SHP77 (cell line): ENCODE measurements at regions not wholly inside any gene's neighbourhood (a gene's known extent, or its start where the extent isn't known, plus 50 kb on each side); places are given as distances from the start of the nearest gene placed in this dataset.

ENCODE experiments used
- DNase-seq, 2 experiments: peaks; one replicate each; lab custom pipeline; 2025; lab: John Stamatoyannopoulos, UW

DNA sequence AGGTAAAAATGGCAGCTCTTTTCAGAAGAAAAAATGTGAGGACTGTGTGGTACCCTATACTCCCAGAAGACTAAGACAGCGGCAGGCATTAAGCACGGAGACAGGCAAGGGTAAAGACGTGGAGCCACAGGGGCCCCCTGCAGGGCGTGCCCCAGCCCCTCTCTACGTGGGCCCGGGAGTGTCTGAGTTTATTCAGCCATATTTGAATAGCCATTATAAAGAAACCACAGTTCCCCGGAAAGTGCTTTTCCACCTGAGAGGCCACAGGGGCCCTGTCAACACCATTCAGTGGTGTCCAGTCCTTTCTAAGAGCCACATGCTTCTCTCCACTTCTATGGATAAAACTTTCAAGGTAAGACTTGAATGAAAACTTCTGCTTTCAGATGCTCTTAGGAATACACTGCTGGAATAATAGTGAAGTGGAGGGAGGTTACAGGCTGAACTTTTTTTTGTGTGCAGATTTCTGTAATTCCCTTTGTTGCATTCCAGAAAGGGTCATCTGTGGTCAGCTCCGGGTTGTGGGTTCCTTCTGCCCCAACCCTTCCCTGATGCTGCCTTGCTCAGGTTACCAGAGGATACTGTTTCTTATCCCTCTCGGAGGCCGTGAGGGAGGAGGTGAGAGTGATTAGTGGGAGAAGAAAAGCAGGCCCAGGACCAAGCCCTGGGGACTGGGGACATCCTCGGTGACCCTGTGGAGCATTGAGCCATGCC is 58.4 kb downstream of the SLC25A47 start:
- DNase-seq = no peak

DNA sequence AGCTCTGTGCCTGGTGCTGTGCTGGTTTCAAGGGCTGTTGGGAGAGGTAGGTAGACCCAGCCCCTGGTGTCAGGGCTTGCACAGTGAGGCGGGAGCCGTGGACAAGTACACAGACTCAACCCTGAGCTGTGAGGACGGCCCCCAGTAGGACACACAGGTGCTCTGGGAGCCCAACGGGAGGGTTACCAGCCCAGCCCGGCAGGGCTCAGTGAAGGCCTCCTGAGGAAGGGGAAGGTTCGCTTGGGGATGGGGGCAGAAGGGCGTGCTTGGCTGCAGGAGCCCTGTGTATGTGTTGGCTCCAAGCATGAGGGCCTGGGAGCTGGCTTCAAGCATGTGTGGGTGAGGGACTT is 58.9 kb downstream of the SLC25A47 start:
- no peak for DNase-seq

DNA sequence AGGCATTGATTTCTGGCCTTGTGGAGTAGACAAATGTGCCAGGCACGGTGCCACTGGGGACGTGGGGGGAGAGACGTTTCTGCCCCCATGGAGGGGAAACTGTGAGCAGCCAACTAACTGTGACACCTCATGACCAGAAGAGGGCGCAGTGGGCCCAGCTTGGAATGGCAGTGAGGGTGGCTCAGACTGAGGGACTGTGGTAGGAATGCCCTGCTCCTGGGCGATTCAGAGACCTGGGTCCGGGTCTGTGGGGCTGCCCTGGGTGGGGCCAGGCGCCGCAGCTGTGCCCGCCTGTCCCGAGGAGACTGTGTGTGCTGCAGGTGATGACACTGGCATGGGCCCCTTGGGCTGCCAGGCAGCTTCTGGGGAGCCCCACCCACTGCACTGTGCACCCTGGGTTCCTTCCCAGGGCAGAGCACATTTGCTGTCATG is 60.6 kb downstream of the SLC25A47 start:
- DNase-seq = peak; percentile 73 to 82

DNA sequence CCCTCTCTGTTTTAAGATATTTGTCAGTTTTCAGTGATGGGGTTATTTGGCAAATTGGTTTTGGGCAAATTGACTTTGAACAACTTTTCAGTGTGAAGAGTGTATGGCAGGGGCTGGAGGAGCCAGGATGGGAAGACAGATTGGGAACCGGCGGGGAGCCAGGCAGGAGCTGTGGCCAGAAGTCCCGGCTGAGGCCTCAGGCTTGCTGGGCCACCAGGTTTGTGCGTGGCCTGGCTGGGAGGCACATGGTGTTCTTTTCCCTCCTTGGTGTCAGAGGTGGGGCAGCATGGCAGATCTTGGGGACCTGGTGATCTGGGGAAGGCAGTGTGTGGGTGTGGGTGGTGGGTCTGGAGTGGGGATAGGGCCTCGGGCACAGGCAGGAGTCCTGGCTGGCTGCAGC is 61.1 kb downstream of the SLC25A47 start:
- DNase-seq = no peak

DNA sequence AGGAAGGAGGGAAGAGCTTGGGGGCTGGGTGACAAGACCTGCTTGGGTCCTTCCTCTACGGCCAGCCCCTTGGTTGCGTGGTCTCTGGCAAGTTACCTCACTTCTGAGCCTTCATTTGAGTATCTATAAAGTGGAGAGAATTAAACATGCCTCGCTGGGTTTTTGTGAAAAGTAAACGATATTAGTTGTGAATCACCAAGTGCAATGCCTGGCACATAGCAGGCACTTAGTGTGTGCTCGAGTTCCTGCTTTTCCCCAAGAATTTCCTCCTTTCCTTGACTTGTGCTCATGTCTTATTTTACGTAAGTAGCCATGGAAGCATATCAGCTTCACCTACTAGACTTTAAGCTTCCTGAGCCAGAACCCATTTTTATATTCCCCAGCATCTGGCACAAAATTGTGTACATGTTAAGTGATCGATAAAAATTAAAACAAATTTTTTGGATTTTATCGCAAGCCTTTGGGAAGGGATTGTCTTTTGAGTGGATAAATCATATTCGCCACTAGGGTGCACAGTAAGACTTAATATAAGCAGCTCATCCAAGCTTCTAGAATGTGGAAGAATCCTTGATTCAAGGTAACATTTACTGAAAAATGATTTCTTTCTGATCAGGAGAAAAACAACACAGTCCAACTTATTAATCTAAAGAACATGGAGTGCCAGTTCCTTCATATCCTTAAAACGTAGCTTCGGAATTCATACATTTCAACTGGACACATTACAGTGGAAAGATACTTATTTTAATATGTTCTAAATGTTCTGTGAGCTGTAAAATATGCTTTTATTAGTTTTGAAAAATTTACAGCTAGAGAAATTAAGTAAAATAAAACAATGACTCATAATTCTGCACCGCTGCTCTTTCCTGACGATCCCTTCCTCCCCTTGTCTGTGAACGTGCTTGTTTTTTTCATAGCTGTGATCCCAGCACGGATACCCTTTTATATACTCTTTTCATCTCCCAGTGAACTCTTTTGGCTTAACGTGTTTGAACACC is 62.0 kb downstream of the SLC25A47 start:
- DNase-seq = peak; percentile 35 to 68

DNA sequence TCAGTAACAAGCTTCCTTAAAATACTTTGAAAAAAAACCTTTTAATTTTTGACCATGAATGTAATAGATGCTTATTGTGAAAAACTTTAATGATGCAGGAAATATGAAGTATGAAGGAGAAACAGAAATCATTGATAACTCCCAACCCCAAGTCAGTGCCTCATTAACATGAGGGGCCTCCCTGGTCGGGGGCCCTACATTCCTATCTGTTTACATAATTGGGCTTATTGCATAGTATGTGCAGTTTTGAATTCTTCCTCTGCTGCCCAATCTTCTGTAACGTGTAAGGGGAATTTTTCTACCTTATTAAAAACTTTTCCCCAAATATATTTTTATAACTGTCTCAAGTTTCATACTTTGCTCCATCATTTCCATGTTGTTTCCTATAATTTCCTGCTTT is 63.0 kb downstream of the SLC25A47 start:
- DNase-seq = no peak

DNA sequence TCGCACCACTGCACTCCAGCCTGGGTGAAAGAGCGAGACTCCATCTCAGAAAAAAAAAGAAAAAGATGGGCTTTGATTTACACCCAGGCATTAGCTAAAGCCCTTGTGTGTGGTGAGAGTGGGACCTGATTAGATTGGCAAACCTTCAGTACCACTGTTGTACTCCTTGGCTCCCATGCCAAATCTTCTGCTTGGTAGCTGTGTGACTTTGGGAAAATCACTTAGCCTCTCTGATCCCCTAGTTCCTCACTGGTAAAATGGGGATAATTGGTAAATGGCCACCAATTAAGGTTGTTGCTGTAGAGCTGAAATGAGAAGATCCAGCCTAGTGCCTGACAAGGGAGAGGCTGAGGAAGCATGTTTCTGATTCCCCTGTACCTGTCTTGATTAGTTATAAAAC is 63.7 kb downstream of the SLC25A47 start:
- no peak for DNase-seq

DNA sequence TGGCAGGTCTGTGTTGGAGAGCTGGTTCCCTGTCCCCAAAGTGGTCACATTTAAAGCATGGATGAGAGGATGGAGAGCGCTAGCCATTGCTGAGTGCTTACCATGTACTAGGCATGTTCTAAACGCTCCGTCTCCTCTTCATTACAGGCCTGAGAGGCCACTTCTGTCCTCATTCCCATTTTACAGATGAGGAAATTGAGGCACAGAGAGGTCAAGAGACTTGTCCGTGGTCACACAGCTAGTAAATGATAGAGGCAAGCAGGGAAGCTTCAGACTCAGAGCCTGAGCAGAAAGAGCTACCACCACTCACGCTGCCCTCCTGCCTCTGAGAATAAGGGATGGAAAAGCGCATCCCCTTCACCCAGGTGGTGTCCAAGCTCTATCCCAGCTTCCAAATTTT is 64.3 kb downstream of the SLC25A47 start:
- no peak for DNase-seq

DNA sequence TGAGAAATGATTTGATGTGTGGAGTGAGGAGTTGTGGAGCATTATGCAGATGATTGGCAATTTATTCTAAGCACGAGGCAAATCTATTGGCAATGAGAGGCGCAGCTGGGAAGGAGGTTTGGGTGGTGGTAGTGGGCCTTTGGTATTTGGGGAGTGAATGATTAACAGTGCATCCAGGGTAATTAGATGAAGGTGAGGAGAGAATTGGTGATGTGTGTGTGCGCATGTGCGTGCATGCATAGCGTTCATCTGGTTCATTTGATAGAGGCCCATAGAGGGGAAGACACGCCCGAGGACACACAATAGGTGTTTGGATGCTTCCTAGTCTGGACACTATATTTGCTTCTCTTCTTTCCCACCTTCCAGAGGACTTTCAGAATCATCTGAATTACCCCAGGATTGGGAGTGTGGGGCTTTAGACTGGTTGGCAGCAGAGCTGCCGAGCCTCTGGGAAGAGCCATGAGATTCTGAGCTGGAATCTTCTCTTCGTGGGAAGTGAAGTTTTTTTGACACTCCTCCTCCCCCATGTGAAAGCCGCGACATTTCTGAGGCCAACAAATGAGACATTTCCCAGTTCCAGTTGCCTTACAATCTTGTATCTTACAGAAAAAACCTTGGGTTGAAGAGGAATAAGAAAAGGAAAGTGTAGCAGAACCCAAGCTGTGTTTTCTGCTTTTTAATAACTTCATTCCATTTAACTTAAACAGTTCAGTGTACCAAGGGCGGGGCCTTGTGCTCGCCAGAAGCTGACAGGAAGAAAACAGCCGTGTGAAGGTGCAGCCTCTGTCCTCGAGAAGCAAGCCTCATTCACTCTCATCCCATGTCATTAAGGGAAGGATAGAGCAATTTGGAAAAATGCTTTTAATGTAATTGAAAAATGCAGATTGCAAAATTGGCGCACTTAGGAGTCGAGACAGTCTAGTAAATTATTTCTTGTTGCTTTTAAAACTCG is 65.2 kb downstream of the SLC25A47 start:
- DNase-seq = no peak

DNA sequence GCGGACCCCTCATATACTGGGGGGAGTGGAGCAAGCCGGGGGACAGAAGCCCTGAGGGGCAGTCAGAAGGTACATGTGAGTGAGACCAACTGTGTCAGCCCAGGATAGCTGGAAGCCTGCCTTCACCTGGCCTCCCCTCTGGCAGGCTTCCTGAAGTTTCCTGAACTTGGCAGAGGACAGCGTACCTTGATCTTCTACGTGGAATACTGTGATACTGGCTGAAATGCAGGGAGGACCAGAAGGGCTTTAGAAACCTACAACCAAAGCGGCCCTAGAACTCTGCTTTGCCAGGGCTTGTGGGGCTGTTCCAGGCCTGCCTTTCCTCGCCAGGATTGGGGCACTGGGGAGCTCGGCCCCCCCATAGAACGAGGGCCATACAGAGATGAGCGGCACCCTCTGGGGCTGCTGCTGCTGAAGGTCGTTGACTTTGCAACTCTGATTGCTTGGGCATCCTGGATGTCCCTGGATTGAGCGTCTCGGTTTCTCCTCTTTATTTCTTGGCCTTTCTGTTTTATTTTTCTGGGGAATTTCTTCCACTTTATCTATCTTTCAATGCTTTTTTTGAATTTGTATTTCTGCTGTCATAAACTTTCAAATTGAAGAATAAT is 66.5 kb downstream of the SLC25A47 start:
- no peak for DNase-seq

DNA sequence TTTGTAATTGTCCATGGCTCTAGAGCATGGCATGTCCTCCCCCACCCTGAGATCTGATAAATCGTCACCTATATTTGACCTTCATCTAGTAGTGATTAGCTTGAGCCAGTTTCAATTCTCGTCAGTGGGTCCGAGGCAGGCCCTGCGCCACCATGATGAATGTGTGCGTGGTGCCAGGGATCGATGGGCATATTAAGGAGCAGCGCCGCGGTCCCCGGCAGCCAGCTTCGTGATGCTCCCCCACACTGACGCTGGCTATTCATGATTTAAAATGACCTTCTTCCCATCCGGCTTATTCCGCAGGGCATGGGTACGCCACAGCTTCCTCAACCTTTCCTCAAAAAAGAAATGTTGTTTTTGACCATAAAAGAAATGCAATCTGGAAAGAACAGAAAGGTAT is 68.0 kb downstream of the SLC25A47 start:
- no peak for DNase-seq

DNA sequence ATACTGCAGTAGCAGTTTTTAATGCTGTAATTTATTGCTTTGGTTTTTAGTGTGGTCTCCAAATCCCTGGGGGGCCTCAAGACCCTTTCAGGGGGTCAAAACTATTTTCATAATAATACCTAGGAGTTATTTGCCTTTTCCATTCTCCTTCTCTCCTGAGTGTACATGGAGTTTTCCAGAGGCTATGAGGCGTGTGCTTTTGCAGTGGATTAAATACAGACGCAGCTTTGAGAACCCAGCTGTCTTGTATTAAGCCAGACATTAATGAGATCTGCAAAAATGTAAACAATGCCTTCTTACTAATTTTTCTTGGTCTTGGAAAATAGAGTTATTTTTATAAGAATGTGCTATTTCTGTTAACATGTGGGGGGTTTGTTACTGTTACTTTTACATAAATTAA is 68.6 kb downstream of the SLC25A47 start:
- no peak for DNase-seq

DNA sequence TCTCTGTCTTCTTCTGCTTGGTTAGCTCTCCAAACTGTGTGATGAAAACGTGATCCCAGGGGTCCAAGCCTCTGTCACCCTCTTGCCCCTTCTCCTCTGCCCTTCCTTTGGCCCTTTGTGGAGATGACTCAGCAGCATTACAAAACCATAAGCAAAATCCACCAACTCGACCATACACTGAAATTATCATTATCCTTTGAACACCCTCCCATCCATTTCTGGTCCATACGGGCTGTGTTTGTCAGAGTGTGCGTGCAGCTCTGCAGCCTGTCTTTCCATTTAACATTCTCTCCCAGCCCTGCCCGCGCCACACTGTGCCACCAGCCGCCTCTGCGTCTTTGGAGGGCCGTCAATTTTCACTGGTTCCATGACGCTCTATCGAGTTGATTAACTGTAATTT is 69.2 kb downstream of the SLC25A47 start:
- no peak for DNase-seq

DNA sequence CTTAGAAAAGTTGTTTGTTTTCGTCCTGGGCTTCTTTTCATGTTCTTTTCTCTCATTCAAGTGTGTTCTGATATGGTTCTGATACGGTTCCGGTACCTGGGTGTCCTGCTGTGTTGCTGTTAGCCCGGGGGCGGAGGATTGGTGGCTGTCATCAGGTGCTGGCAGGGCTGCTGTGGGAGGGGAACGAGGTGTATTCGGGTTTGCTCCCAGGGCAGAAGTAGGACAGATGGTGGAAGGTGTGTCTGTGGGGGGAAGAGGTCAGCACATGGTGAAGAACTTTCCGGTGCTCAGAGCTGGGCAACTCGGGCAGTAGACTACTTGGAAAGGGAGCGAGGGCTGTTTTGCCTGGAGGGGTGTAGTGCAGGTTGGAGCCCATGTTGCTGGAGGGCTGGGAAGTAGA is 70.2 kb downstream of the SLC25A47 start:
- no peak for DNase-seq

DNA sequence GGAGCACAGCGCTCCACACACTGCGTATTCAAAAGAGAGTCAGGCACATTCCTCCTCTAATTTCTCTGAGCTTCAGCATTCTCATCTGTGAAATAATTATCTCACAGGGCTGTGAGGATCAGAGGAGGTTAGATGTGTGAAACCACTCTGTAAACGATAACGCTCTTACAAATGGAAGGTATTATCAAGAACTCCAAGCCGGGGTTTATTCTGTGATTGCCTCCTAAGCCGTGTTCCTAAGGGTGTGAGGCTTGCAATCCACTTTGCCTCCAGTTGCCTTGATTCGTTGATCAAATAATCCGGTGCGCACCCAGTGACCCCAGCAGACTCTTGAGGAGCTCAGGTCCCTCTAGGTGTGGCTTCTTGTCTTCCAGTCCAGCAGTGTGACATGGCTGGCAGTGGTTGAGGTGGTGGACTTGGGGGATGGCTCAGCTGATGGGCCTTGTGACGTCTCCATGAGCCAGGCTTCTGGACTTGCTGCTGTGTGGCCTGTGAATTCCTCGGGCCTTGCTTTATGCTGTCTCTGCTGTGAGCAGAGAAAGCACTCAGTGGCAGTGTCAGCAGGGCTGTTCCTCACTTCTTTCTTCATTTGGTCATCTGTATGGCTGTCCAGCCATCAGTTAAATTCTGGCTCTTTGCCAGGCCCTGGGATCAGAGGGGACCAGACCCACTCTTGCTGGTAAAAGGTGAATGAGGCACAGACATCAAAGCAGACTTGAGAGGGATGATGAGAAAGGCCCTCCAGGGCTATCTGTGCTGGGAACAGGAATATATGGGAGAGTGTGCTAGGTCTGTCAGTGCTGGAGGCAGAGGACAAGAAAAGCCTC is 71.0 kb downstream of the SLC25A47 start:
- no peak for DNase-seq

DNA sequence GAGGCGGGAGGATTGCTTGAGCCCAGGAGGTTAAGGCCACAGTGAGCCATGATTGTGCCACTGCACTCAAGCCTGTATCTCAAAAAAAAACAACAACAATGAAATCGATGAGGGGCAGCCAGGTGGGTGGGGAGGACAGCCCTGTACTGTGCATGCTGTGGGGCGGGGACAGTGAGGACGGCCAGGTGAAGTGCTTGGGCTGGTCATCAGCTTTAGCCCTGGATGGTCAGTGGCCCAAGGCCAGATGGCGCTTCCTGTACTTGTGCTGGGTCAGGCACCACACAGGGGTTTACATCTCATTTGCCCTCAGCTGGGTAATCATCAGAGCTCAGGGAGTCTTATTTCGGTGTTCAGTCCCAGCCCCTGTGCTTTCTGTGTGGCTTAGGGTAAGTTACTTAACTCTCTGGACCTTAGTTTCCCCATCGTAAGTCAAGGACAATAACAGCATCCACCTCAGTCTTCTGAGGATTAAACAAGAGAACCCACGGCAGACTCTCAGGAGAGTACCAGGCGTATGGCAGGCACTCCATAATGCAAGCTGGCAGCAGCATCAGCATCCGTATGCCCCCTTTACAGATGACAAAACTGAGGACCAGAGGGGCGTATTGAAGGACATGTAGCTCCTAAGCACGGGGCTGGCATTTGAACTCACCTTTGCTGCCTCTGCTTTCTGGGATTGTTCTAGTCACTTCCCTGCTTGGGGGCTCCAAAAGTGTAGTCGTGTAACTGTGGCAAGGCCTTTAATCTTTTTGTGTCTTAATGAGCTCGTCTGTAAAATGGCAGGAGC is 71.9 kb downstream of the SLC25A47 start:
- DNase-seq = no peak

DNA sequence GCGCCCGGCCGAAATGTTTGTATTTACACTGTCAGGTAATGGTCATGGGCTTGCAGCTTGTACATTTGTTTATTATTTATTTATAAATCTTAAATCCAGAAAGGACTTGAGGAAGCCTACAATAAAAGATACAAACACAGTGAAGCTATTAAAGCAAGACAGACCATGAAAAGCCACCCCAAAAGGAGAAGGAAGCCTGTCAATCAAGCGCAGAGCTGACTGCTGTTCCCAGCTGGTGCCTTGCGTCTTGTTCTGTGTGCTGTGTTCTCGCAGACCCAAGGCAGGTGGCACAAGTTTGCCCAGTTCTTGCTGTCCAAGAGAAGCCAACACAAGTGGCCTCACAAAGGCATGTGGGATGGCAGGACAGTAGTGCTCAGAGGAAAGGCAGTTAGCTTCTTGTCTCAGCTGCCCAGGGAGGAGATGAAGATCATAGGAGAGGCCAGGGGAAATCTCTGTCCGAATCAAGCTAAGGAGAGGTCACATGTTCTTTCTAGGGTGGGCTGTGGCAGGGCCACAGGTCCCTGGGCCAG is 73.2 kb downstream of the SLC25A47 start:
- no peak for DNase-seq

DNA sequence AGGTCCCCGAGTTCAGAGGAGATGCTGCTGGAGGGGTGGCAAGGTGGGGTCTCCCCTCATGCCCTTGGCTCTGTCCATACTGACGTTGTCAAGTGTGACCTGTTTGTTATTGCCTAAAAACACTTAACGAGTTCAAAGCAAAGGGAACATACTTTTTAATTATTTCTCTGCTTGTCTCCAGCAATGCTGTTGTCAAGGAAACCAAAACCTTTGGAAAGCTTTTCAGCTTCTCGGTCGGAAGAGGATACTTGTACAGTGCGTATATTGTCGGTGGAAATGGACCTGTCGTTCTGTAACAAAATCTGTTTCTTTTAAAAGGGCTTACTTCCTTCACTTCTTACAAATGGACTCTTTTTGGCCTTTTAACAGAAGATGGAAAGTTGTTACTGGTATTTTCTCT is 73.9 kb downstream of the SLC25A47 start:
- DNase-seq = no peak

DNA sequence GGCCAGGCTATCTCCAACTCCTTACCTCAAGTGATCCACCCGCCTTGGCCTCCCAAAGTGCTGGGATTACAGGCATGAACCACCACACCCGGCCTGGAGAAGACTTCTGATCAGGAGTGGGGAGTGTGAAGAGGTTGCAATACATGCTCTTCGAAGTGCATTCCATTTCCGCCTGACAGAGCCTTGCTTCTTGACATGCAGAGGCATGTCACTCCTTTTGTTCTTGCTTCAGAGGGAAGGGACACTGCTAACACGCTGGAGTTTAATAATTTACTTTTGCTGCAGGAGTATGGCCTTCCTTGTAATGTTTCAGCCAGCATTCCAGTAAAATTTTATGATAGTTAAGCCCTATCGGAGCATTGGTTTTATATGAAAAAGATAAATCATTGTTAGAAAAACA is 74.9 kb downstream of the SLC25A47 start:
- DNase-seq = no peak
